IPS-20b (cell line): ENCODE measurements at regions not wholly inside any gene's neighbourhood (a gene's known extent, or its start where the extent isn't known, plus 50 kb on each side); places are given as distances from the start of the nearest gene placed in this dataset.
"Not testable (repeated sequence)": the region's sequence is repeated elsewhere in the genome, so short reads cannot be mapped to it uniquely, and the experiment has no call there.

ENCODE experiments used
- H3K27ac ChIP-seq: one replicate; pipeline ENCODE4 v1.5.1; 2013; ENCODE audit warnings: low read length
- H3K27me3 ChIP-seq: 2 replicates; pipeline ENCODE4 v1.6.1; 2013; ENCODE audit warnings: mild to moderate bottlenecking, low read length, inconsistent platforms; ENCODE audit not compliant: insufficient read depth
- H3K36me3 ChIP-seq: 2 replicates; pipeline ENCODE4 v1.6.1; 2013; ENCODE audit warnings: low read depth, mild to moderate bottlenecking, inconsistent platforms, low read length, moderate library complexity; ENCODE audit not compliant: insufficient read depth
- H3K4me1 ChIP-seq: 2 replicates; pipeline ENCODE4 v1.6.1; 2013; ENCODE audit warnings: mild to moderate bottlenecking, control low read depth, inconsistent platforms, low read length, moderate library complexity; ENCODE audit not compliant: insufficient read depth
- H3K4me3 ChIP-seq: 2 replicates; pipeline ENCODE4 v1.5.1; 2013; ENCODE audit warnings: mild to moderate bottlenecking, low read length, inconsistent platforms
- H3K9ac ChIP-seq: 2 replicates; pipeline ENCODE4 v1.6.1; 2013; ENCODE audit warnings: low read depth, mild to moderate bottlenecking, inconsistent platforms, low read length, moderate library complexity
- H3K9me3 ChIP-seq: 2 replicates; pipeline ENCODE4 v1.6.1; 2013; ENCODE audit warnings: mild to moderate bottlenecking, low read depth, low read length, inconsistent platforms; ENCODE audit not compliant: insufficient read depth

DNA sequence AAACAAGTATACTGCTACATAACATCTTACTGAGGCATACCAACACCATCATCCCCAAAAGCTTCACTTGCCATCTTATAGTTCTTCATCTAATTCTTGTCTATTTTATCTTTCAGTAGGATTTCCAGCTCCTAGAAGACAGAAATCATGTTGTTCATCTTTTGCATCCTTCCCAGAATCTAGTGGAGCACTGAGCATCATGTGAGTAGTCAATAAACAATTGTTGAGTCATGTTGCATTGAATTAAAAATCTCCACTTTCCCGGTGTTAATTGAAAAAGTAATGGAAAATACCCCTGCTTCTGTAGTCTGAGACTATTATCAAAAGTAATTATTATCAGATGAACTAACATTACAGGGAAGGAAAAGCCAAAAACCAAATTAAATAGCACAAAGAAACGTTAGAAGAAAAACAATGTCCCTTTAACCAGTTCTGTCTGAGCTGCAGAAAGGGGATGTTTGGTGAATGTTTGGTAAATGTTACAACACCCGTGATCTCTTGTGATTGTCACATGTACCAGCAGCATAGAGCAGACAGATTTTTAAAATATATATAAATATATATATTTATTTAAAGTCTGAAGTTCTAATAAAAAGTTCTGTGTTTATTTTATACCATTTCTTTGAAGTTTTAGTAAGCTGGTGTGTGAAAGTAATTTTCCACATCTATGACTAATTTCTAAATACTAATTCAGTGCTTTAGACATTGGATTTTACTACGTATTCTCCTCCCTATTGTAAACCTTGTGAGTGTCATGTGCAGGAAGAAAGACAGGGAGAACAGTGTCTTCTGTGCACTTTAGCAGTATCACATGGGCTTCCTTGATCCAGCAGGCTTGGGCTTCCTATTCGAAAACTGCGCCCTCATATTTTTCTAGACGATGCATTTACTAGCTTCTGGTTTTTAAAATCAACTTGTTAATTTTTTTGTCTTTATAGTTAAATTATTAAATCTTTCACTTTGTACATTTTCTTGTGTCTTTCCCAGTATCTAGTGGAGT, 85.6 kb downstream of the RAP2B start:
- no peak overlapping the region for H3K4me3 ChIP-seq
- H3K9ac ChIP-seq: no peak overlapping the region
- no peaks in the 10 kb centered on the region for H3K36me3 ChIP-seq
- H3K9me3 ChIP-seq: no peaks in the 10 kb centered on the region
- no peaks in the 10 kb centered on the region for H3K27me3 ChIP-seq
- H3K4me1 ChIP-seq: no peaks in the 10 kb centered on the region
- no peak overlapping the region for H3K27ac ChIP-seq

DNA sequence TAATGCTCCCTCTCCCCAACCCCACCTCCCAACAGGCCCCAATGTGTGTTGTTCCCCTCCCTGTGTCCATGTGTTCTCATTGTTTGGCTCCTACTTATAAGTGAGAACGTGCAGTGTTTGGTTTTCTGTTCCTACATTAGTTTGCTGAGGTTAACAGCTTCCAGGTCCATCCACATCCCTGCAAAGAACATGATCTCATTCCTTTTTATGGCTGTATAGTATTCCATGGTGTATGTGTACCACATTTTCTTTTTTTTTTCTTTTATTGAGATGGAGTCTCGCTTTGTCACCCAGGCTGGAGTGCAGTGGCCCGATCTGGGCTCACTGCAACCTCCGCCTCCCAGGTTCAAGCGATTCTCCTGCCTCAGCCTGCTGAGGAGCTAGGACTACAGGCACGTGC, 86.8 kb downstream of the RAP2B start:
- not testable (repeated sequence) for H3K4me1 ChIP-seq, H3K27ac ChIP-seq, H3K9ac ChIP-seq, H3K27me3 ChIP-seq, H3K4me3 ChIP-seq, H3K9me3 ChIP-seq, H3K36me3 ChIP-seq

DNA sequence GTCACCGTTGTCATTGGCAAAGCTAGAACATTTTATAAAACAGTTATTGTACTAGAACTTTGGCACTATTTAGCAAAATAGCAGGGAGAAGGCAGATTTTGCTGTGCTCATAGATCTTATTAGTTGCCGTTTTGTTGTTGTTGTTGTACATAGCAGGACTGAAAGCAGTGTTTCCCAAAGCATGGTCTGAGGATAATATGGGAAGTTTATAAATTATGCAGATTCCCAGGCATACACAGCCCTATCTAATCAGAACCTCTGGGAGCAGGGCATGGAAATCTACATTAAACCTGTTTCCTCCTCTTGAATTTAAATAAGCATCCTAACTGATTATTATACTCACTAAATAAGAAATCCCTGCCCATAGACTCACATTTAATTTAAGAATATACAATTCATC, 87.9 kb downstream of the RAP2B start:
- no peak overlapping the region for H3K27ac ChIP-seq
- peaks cover 4% of the 10 kb centered on the region; the same call in 1 of the 2 replicates for H3K4me1 ChIP-seq
- no peak overlapping the region for H3K4me3 ChIP-seq
- H3K9ac ChIP-seq: no peak overlapping the region
- H3K27me3 ChIP-seq: no peaks in the 10 kb centered on the region
- H3K9me3 ChIP-seq: no peaks in the 10 kb centered on the region
- H3K36me3 ChIP-seq: no peaks in the 10 kb centered on the region

DNA sequence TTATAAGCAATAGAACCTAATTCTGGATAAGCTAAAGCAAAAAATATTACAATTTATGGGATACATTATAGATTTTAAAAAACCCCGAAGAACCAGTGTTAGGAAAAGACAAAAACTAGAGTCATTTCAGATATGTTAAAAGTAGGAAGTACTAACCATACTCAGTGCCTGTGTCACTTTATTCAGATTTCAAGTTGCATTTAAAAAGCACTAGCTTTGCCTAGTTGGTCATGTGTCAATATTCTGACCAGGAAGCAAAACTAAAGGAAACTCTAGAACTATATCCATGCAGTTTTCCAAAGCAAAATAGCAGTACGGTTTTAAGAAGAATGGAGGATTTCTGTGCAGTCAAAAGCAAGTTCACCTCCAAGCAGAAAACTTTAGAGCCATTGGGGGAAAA, 88.4 kb downstream of the RAP2B start:
- no peaks in the 10 kb centered on the region for H3K9me3 ChIP-seq
- no peak overlapping the region for H3K9ac ChIP-seq
- H3K27me3 ChIP-seq: no peaks in the 10 kb centered on the region
- H3K27ac ChIP-seq: no peak overlapping the region
- H3K4me1 ChIP-seq: peaks cover 8% of the 10 kb centered on the region; the same call in 1 of the 2 replicates
- no peak overlapping the region for H3K4me3 ChIP-seq
- H3K36me3 ChIP-seq: no peaks in the 10 kb centered on the region

DNA sequence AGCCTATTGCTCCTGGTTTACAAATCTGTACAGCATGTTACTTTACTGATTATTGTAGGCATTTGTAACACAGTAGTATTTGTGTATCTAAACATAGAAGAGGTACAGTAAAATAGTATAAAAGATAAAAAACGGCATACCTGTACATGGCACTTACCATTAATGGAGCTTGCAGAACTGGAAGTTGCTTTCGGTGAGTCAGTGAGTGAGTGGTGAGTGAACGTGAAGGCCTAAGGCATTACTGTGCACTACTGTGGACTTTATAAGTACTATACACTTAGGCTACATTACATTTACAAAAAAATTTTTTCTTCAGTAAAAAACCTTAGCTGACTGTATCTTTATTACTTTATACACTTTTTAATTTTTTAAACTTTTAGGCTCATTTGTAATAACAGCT, 90.9 kb downstream of the RAP2B start:
- Histone ChIP-seq H3K27me3 (no peaks in the 10 kb centered on the region), H3K4me3 (no peak overlapping the region), H3K9me3 (no peaks in the 10 kb centered on the region), H3K27ac (no peak overlapping the region), H3K4me1 (peaks cover 10% of the 10 kb centered on the region; the same call in 1 of the 2 replicates), H3K36me3 (no peaks in the 10 kb centered on the region), H3K9ac (no peak overlapping the region)

DNA sequence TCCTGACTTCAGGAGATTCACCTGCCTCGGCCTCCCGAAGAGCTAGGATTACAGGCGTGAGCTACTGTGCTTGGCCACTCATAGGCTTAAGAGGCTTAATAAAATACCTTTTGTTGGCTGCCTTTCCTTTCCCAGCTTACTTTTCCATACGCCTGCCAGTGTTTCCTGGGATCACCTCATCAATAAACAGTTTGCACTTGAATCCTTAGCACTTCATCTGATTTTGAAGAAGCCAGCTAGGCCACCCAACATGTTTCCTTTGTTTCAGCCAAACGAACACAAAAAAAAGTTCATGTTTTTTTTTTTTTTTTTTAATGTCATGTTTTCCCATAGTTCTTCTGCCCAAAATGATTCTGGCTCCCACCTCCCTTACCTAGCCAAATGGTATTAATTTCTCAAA, 92.3 kb downstream of the RAP2B start:
- no peaks in the 10 kb centered on the region for H3K9me3 ChIP-seq
- no peak overlapping the region for H3K27ac ChIP-seq
- peaks cover 10% of the 10 kb centered on the region; the same call in 1 of the 2 replicates for H3K4me1 ChIP-seq
- no peak overlapping the region for H3K4me3 ChIP-seq
- H3K27me3 ChIP-seq: no peaks in the 10 kb centered on the region
- no peaks in the 10 kb centered on the region for H3K36me3 ChIP-seq
- H3K9ac ChIP-seq: 0 out of 2 replicates have a peak overlapping the region, but pooled peaks have one; percentile 42

DNA sequence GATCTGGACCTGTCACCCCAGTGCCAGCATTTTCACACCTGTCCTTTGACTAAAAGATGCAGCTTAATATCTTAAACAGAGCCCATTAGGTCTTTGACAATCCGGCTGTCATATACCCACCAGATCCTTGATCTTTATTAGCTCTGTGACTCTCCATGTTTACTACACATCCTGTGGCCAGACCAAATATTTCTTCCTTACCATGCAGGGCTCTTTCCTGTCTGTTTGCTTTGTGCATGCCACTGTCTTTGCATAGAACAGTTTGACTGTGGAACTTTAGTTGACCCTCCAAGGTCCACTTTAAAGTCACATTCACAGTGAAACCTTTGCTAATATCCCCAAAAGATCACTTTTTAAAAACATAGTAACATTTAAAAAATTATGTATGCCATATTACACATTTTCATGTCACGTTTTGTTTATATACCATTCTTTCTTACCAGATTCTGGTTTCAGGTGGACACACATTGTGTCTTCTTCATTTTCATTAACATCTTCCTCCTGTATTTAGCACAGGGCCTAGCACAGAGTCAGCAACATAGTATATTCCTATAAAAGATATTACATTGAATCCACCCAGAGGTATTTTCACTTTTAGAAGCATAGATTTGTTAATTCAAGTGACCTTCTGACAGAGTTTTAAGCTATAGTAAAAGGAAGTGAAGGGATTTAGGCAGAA, 95.8 kb downstream of the RAP2B start:
- Histone ChIP-seq H3K4me1 (peaks cover 10% of the 10 kb centered on the region; the same call in 1 of the 2 replicates), H3K9me3 (no peaks in the 10 kb centered on the region), H3K36me3 (no peaks in the 10 kb centered on the region), H3K4me3 (no peak overlapping the region), H3K27ac (no peak overlapping the region), H3K9ac (no peak overlapping the region), H3K27me3 (no peaks in the 10 kb centered on the region)

DNA sequence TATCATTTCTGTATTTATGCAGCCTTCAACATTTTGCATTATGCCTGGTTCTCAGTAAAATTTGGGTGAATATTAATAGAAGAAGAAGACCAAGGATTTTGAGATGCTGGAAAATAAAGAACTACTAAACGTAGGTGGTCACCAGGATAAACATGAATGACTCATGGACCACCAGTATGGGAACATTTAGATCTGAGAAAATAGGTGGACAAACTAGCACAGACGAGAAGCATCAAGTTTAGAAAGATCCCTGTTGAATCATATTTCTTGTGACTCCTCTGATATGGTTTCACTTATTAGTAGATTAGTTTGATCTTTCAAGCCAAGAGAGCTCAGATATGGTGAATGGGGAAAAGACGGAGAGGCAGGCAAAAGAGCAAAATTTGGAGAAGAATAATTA, 97.9 kb downstream of the RAP2B start:
- Histone ChIP-seq H3K27ac (no peak overlapping the region), H3K36me3 (no peaks in the 10 kb centered on the region), H3K4me1 (peaks cover 6% of the 10 kb centered on the region; the same call in 1 of the 2 replicates)

DNA sequence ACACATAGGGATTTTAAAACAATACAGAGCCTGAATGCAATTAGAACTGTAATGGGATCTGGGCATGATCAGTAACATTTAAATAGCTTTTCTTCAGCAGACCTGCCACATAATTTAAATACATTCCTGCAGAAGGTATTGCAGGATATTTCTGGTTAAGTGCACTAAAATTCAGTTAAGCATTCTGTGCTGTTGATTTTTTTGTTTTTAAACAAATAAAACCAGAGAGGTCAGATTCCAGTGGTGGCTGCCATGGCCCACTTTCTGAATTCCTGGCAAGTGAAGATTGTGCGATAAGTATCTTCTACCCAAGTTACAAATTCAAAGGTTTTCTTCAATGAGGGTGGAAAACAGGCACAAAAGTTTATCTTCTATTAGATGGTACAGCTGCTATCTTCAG, 98.7 kb downstream of the RAP2B start:
- no peak overlapping the region for H3K9ac ChIP-seq
- H3K36me3 ChIP-seq: no peaks in the 10 kb centered on the region
- no peak overlapping the region for H3K27ac ChIP-seq
- no peaks in the 10 kb centered on the region for H3K9me3 ChIP-seq
- no peaks in the 10 kb centered on the region; the same call in 1 of the 2 replicates for H3K4me1 ChIP-seq
- no peak overlapping the region for H3K4me3 ChIP-seq
- H3K27me3 ChIP-seq: no peaks in the 10 kb centered on the region

More for the DNA sequence above, 97.9 kb downstream of the RAP2B start:
- no peak overlapping the region for H3K9ac ChIP-seq
- no peaks in the 10 kb centered on the region for H3K9me3 ChIP-seq
- H3K4me3 ChIP-seq: no peak overlapping the region
- H3K27me3 ChIP-seq: no peaks in the 10 kb centered on the region

DNA sequence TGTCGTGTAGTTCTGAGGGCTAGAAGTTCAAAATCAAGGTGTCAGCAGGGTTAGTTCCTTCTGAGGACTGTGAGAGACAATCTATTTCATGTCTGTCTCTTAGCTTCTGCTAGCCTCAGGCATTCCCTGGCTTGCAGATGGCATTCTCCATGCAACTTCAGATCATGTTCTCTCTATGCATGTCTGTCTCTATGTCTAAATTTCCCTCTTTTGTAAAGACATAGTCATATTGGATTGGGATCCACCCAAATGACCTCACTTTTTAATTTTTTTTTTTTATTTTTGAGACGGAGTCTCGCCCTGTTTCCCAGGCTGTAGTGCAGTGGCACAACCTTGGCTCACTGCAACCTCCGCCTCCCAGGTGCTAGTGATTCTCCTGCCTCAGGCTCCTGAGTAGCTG, 104.6 kb downstream of the RAP2B start:
- Histone ChIP-seq H3K9ac (no peak overlapping the region), H3K9me3 (no peaks in the 10 kb centered on the region), H3K27me3 (no peaks in the 10 kb centered on the region), H3K36me3 (no peaks in the 10 kb centered on the region), H3K4me3 (no peak overlapping the region), H3K4me1 (no peaks in the 10 kb centered on the region), H3K27ac (no peak overlapping the region)

DNA sequence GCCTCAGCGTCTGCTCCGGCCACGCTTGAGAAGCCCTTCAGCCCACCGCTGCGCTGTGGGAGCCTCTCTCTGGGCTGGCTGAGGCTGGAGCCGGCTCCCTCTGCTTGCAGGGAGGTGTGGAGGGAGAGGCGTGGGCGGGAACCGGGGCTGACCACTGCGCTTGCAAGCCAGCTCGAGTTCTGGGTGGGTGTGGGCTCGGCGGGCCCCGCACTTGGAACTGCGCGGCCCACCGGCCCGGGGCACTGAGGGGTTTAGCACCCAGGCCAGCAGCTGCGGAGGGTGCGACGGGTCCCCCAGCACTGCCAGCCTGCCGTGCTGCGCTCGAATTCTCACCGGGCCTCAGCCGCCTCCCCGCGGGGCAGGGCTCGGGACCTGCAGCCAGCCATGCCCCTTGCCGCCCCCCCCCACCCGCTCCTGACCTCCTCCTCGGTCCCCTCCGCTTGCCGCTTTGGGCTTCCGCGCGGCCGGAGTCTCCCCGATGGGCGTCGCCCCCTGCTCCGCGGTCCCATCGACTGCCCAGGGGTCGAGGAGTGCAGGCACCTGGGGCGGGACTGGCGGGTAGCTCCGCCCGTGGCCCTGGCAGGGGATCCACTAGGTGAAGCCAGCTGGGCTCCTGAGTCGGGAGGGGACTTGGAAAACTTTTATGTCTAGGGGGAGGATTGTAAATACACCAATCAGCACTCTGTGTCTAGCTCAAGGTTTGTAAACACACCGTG, 106.7 kb downstream of the RAP2B start:
- H3K9ac ChIP-seq: no peak overlapping the region
- no peaks in the 10 kb centered on the region for H3K27me3 ChIP-seq
- H3K27ac ChIP-seq: no peak overlapping the region
- H3K4me1 ChIP-seq: no peaks in the 10 kb centered on the region
- H3K4me3 ChIP-seq: no peak overlapping the region
- H3K9me3 ChIP-seq: no peaks in the 10 kb centered on the region
- H3K36me3 ChIP-seq: no peaks in the 10 kb centered on the region
